ENCODE measurements at regions not wholly inside any gene's neighbourhood (a gene's known extent, or its start where the extent isn't known, plus 50 kb on each side); places are given as distances from the start of the nearest gene placed in this dataset.

DNA sequence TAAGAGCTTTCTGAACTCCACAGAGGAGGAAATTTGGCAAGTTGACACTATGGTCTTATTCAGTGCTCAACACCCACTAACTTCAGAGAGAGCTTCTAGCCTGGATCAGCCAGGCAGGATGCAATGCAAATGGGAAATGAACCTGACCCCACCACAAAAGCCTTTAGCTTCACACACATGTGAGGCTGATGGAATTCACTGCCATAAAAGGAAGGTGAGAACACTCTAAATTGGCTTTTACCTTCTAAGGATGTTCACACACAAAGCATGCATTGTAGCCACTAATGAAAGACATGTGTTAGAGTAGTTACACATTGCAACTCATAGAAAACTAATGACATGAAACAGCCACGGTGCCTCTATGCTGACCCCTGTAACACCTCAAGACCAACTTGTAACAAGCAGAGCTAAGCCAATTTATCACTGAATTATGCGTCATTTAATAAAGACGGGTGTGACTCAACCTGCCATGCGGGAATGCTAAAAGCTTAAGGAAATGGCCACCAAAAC, 262.1 kb downstream of the HACE1 start:
- TF ChIP-seq, protein P1, sequence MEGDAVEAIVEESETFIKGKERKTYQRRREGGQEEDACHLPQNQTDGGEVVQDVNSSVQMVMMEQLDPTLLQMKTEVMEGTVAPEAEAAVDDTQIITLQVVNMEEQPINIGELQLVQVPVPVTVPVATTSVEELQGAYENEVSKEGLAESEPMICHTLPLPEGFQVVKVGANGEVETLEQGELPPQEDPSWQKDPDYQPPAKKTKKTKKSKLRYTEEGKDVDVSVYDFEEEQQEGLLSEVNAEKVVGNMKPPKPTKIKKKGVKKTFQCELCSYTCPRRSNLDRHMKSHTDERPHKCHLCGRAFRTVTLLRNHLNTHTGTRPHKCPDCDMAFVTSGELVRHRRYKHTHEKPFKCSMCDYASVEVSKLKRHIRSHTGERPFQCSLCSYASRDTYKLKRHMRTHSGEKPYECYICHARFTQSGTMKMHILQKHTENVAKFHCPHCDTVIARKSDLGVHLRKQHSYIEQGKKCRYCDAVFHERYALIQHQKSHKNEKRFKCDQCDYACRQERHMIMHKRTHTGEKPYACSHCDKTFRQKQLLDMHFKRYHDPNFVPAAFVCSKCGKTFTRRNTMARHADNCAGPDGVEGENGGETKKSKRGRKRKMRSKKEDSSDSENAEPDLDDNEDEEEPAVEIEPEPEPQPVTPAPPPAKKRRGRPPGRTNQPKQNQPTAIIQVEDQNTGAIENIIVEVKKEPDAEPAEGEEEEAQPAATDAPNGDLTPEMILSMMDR (IDR thresholded peaks at IDR 0.05; ENCODE audit: partially characterized antibody, unreplicated experiment): no peak
- no peak for DNase-seq
- no peak overlapping the region for H3K27ac Mint-ChIP-seq (ENCODE audit: unreplicated experiment)
- H3K9me3 Mint-ChIP-seq (ENCODE audit: unreplicated experiment): no peaks in the 10 kb centered on the region
- H3K27me3 Mint-ChIP-seq (ENCODE audit: unreplicated experiment): peaks cover 4% of the 10 kb centered on the region
- H3K4me3 Mint-ChIP-seq (ENCODE audit: unreplicated experiment): no peak overlapping the region
- H3K36me3 Mint-ChIP-seq (ENCODE audit: unreplicated experiment): no peaks in the 10 kb centered on the region
- no peaks in the 10 kb centered on the region for H3K4me1 Mint-ChIP-seq (ENCODE audit: low read depth, unreplicated experiment)

GRCh38 chr6:104596091-104596490, 263.6 kb downstream of the HACE1 start:
- H3K27ac Mint-ChIP-seq (ENCODE audit: unreplicated experiment): no peak overlapping the region

DNA sequence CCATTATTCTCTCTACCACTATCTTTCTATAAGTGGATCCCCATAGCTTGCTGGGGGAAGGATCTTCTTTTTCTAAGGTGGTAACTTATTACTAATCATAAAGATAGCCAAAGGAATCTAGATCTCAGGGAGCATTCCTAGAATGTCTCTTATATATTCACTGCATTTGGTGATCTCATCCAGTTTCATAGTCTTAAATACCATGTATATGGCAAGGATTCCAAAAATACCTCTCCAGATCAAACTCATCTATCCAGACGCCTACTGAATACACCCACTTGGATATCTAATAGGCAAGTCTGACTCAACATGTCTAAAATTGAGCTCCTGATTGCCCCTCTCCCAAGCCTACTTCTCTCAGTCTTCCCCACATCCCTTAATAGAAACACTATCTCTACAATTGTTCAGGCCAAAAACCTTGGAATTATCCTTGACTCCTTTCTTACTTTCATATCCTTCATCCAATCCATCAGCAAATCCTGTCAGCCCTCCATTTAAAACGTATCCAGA, 264.4 kb downstream of the HACE1 start:
- Mint-ChIP-seq H3K27ac (ENCODE audit: unreplicated experiment) (no peak overlapping the region), H3K27me3 (ENCODE audit: unreplicated experiment) (peaks cover 4% of the 10 kb centered on the region), H3K36me3 (ENCODE audit: unreplicated experiment) (no peaks in the 10 kb centered on the region), H3K4me3 (ENCODE audit: unreplicated experiment) (no peak overlapping the region), H3K9me3 (ENCODE audit: unreplicated experiment) (no peaks in the 10 kb centered on the region), H3K4me1 (ENCODE audit: low read depth, unreplicated experiment) (peaks cover 4% of the 10 kb centered on the region)
- DNase-seq: no peak
- TF ChIP-seq, protein P1 (IDR thresholded peaks at IDR 0.05; ENCODE audit: partially characterized antibody, unreplicated experiment): no peak

More at GRCh38 chr6:104596091-104596490, 263.6 kb downstream of the HACE1 start:
- TF ChIP-seq, protein P1 (IDR thresholded peaks at IDR 0.05; ENCODE audit: partially characterized antibody, unreplicated experiment): no peak
- peaks cover 4% of the 10 kb centered on the region for H3K4me1 Mint-ChIP-seq (ENCODE audit: low read depth, unreplicated experiment)
- no peaks in the 10 kb centered on the region for H3K9me3 Mint-ChIP-seq (ENCODE audit: unreplicated experiment)
- H3K27me3 Mint-ChIP-seq (ENCODE audit: unreplicated experiment): peaks cover 4% of the 10 kb centered on the region
- H3K36me3 Mint-ChIP-seq (ENCODE audit: unreplicated experiment): no peaks in the 10 kb centered on the region
- no peak overlapping the region for H3K4me3 Mint-ChIP-seq (ENCODE audit: unreplicated experiment)
- DNase-seq: no peak

DNA sequence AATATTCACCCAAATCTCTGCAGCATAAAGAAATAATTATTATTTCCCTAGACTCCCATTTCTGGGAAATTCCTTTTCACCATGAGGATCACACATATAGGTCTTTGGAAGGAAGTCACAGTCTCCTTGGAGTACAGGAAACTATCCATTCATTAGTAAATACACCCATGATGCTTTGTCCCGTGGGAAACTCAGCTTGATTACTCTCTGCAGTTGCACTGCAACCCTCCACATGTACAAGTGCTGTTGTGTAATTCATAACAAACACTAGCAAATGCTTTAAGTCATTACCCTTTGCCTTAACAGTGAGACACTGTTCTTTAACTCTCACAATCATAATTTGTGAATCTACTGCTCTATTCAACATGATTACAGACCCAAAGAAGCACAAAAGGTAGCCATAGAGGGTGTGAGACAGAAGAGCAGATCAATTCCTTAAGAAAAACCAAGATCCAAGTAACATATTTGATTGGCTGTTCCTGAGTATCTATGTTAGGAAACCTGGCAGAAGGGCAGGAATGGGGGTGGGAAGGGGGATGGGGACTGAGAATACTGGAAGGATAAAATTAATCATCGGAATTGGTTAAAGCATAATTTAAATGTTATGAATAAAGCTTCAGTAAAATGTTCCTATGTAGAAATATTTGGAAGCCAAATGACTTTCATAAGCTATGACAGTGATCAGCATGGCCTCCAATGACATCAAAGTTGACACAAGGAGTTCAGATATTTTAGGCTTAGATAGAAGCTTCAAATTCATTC, 268.0 kb downstream of the HACE1 start:
- no peaks in the 10 kb centered on the region for H3K36me3 Mint-ChIP-seq (ENCODE audit: unreplicated experiment)
- H3K27ac Mint-ChIP-seq (ENCODE audit: unreplicated experiment): no peak overlapping the region
- no peak overlapping the region for H3K4me3 Mint-ChIP-seq (ENCODE audit: unreplicated experiment)
- TF ChIP-seq, protein P1 (IDR thresholded peaks at IDR 0.05; ENCODE audit: partially characterized antibody, unreplicated experiment): no peak
- no peak for DNase-seq
- no peaks in the 10 kb centered on the region for H3K9me3 Mint-ChIP-seq (ENCODE audit: unreplicated experiment)
- H3K4me1 Mint-ChIP-seq (ENCODE audit: low read depth, unreplicated experiment): peaks cover 4% of the 10 kb centered on the region
- H3K27me3 Mint-ChIP-seq (ENCODE audit: unreplicated experiment): peaks cover 4% of the 10 kb centered on the region

GRCh38 chr6:104589940-104590339, 269.8 kb downstream of the HACE1 start:
- TF ChIP-seq, protein P1 (IDR thresholded peaks at IDR 0.05; ENCODE audit: partially characterized antibody, unreplicated experiment): no peak
- Mint-ChIP-seq H3K4me3 (ENCODE audit: unreplicated experiment) (no peak overlapping the region), H3K27ac (ENCODE audit: unreplicated experiment) (no peak overlapping the region), H3K9me3 (ENCODE audit: unreplicated experiment) (no peaks in the 10 kb centered on the region), H3K27me3 (ENCODE audit: unreplicated experiment) (peaks cover 1% of the 10 kb centered on the region), H3K36me3 (ENCODE audit: unreplicated experiment) (no peaks in the 10 kb centered on the region), H3K4me1 (ENCODE audit: low read depth, unreplicated experiment) (peaks cover 4% of the 10 kb centered on the region)
- no peak for DNase-seq

Data from glutamatergic neuron (in vitro differentiated cells).